Renal cortex interstitium (tissue), 11 donors: ENCODE measurements at regions not wholly inside any gene's neighbourhood (a gene's known extent, or its start where the extent isn't known, plus 50 kb on each side); places are given as distances from the start of the nearest gene placed in this dataset.

Experiments used
- DNase-seq, 11 donors: peaks; one replicate each; pipeline ENCODE4 v3.0.0-alpha.2; 2013; ENCODE audit warnings: low read depth in 9 of 11, low spot score in 4 of 11; ENCODE audit errors: extremely low read depth in 1 of 11

DNA sequence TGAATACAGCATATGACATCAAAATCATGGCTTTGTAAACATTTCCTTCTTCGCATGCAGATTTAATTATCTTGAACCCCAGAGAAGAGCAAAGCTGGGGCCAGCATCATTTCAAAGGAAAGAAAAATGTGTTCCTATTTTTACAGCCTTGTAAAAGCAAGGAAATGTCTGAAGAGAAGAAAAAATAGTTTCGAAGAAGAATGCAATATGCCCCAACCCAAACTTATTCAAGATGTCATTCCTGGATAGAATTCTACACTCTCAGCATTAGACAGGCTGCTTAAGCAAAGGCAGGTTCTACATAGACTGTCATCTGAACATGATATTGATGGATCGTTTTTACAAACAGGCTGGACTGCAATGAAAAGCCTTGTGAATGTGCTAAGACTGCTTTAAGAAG lies 900.8 kb downstream of the TTLL7 start:
- peak in 2 of 11 donors; percentile 10 to 11 for DNase-seq

GRCh38 chr1:83097715-83098114 lies 901.2 kb downstream of the TTLL7 start:
- no peak for DNase-seq

GRCh38 chr1:83095570-83095969 lies 903.4 kb downstream of the TTLL7 start:
- DNase-seq, result no peak

- DNase-seq, result no peak
Measured at GRCh38 chr1:83090195-83090594, 908.7 kb downstream of the TTLL7 start.

DNA sequence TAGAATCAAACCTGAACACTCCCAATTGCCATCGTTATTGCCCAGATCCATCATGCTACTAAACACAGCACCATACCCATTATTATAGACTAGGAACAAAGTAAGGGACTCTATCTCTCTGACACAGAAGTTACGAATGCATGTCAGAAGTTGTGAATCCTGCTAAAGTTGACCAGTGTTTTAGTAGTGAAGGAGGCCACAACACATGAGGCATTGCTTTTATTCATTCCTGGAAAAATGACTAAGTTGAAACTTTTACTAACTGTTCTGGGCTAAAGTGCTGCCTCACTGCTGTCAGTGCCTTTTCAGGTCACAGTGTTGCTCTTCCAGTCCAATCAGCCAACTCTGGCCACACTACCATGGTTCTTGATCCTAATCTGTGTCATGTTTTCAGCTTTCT lies 911.1 kb downstream of the TTLL7 start:
- DNase-seq, result no peak

DNA sequence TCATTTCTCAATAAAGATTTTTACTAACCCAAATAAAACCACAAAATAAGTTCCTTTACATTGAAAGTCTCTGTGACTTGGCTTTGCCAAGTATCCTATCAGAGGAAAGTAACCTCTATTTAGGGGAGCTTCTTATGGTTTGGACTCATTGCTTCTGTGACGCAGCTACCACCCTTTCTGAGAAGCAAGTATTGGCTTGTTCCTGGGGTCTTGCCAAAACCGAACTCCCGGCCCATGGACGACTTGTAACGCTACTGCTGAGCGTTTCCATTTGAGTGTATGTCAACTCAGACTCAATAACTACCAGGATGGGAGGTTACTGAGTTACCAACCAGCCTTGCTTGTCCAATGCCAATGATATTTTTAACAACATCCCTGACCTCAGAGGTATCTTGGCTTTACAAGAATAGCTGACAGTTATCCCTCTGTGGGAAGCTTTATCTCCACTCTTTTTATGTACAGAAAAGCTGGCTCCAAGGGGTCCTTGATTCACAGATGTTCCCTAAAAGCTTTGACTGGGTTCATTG lies 911.9 kb downstream of the TTLL7 start:
- DNase-seq, result no peak

GRCh38 chr1:83086346-83086745 lies 912.6 kb downstream of the TTLL7 start:
- no peak for DNase-seq

- no peak for DNase-seq
Measured at GRCh38 chr1:83083589-83084224, 915.2 kb downstream of the TTLL7 start.

DNA sequence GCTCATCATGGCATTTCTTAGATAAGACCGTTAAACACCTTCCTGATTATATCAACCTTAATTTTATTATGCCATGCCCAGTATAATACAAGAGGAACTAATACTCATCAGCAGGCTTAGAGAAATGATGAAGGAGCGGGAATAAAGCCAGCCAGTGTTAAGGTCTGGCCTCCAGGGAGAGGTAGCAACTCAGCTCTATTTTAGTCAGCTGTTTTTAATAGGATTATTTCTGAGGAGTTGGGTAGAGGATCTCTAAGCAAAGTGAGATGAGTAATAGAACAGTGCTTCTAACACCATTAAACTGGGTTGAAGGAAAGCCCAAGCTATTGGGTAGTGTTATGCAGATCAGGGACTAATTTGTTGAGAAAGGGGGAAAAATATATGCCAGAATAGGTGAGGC lies 921.5 kb downstream of the TTLL7 start:
- DNase-seq, result no peak

GRCh38 chr1:83075107-83075506 lies 923.8 kb downstream of the TTLL7 start:
- DNase-seq, result no peak

- DNase-seq, result no peak
Measured at GRCh38 chr1:83067954-83068353, 931.0 kb downstream of the TTLL7 start.

DNA sequence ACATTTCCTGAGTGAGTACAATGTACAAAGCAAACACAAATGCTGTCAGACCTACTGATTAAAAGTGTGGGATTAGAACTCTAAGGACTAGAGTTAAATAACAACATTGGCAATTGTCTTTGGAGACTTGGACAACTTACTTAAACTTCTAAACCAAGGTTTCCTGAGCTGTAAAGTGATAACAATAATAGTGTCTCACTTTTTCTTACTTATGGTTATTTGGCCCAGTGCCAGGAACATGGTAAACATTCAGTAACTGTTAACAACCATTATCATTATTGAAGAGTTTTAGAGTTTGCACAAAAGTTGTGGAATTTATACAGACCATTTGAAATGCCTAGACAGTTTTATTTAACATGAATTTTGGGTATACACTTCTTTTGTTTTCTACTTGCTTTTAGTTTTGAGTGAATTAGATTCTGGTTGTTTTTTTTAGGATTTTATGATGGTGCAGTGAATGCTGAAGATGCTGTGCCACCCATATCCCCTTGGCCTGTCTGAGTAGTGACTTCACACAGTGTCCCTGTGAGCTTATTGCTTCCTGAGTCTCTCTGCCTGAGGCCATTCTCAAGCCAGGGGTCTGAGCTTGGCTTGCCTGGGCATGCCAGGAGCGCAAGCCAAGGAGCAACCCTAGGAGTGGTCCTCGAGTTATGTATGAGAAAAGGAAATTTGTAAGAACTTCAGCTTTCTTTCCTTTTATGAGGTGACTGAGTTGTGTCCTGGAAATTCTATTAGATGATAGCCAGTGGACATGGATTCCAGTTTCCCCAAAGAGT lies 932.8 kb downstream of the TTLL7 start:
- no peak for DNase-seq

- DNase-seq, result no peak
Measured at GRCh38 chr1:83064589-83065242, 934.2 kb downstream of the TTLL7 start.

- no peak for DNase-seq
Measured at GRCh38 chr1:83060651-83061390, 938.1 kb downstream of the TTLL7 start.

GRCh38 chr1:83060221-83060620 lies 938.7 kb downstream of the TTLL7 start:
- DNase-seq, result peak in 4 of 11 donors; percentile 7 to 33 (median 13)

GRCh38 chr1:83058327-83058726 lies 940.6 kb downstream of the TTLL7 start:
- no peak for DNase-seq

DNA sequence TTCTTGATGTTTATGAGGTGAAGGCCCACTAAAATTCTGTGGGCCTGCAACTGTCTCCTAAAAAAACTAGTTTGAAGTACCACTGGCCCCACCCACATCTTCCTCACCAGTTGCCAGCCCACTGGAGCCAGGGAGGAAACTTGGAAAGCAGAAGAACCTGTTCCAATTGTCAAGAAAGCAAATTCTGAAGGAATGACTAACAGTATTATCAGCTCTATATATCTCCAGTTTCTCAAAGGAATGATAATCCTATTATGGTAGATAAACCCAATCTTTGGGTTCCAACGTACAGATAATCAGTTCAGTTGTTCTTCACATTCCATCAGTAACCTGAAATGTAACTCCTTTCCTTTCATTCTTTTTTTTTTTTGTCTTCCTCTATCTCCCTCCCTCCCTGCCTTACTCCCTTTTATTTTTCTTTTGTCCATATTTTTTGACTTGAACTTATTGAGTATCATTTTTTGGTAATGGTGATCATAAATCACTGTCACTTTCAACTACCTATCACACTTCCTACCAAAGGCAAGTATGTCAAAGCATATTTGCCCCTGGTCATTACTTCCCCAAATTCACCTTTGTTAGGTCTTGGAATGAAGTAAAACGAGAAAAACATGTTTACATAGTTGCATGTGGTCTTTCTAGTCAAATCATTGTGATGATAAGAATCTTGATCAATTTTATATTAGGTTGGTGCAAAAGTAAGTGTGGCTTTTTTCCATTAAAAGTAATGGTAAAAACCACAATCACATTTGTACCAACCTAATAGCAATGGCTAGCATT lies 943.4 kb downstream of the TTLL7 start:
- DNase-seq, result no peak

- DNase-seq, result no peak
Measured at GRCh38 chr1:83053446-83053845, 945.5 kb downstream of the TTLL7 start.

- DNase-seq, result no peak
Measured at GRCh38 chr1:83052865-83053264, 946.1 kb downstream of the TTLL7 start.
